CD4-positive, alpha-beta T cell treated with Interleukin-6 at 100 ng/mL for 8 hours (primary cell): ENCODE measurements at regions not wholly inside any gene's neighbourhood (a gene's known extent, or its start where the extent isn't known, plus 50 kb on each side); places are given as distances from the start of the nearest gene placed in this dataset.
"Not testable (repeated sequence)": the region's sequence is repeated elsewhere in the genome, so short reads cannot be mapped to it uniquely, and the experiment has no call there.

Experiments used
- DNase-seq: peaks from one replicate; pipeline ENCODE4 v3.0.0-alpha.2; 2020; ENCODE audit warnings: mixed read lengths, low spot score

DNA sequence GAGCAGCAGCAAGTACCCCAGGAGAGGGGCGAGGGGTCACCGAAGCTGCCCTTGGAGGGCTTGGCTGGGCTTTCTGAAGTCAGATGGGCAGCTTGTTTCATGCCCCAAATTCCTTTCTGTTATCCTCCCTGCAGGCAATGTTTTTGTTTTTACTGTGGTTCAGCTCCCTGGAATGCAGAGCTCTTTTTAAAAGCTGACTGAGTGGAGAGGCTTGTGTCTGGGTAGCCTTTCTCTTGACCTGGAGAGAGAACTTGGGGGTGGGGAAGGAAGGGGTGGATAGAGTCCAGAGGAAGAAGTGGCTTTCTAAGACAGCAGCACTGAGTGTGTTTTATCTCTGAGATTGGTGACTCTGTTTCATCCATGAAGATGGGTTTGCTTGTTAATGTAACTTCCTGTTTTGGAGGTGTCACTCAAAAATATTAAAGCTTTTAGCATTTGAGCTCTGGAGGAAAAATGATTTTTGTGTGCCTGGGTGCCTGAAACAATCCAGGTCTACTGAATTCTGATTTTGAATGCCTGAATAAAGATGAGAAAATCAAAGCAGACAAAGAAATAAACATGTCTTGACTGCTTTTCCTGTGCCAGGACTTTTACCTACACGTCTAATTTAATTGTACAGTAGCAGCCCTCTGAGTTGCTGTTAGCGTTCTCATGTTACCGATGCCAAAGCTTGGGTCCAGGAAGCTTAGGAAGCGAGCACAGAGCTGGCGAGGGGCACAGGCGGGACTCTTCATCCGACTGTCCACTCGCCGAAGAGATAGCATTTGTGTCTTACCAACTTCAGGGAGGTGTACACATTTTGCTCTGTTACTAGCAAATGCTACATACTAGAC lies 78.2 kb upstream of the EEF1E1 start:
- DNase-seq = no peak

- no peak for DNase-seq
These were observed 75.4 kb upstream of the EEF1E1 start for GRCh38 chr6:8177721-8178120.

DNA sequence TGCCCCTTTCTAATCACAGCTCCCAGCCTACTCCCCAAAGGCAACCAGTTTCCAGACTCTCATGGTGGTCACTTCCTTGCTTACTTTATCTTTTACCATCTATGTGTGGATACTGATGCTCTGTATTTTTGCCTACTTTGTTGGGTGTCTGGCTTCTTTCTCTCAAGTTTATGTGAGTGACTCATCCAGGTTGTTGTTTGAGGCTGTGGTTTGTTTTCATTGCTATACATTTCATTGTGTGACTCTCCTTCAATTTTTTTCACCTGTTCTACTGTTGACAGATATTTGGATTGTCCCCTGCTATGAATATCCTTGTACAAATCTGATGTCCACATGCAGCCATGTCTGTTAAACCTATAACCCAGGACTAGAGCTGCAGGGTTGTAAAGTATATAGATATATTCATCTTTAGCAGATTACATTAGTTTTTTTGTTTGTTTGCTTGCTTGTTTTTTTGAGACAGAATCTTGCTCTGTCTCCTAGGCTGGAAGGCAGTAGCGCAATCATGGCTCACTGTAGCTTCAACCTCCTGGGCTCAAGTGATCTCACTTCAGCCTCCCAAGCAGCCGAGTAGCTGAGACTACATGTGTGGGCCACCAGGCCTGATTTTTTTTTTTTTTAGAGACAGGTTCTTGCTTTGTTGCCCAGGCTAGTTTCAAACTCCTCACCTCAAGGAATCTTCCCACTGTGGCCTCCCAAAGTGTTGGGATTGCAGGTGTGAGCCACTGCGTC lies 72.9 kb upstream of the EEF1E1 start:
- no peak for DNase-seq

GRCh38 chr6:8174571-8174970 lies 72.2 kb upstream of the EEF1E1 start:
- DNase-seq = no peak

GRCh38 chr6:8172530-8172929 lies 70.2 kb upstream of the EEF1E1 start:
- no peak for DNase-seq

DNA sequence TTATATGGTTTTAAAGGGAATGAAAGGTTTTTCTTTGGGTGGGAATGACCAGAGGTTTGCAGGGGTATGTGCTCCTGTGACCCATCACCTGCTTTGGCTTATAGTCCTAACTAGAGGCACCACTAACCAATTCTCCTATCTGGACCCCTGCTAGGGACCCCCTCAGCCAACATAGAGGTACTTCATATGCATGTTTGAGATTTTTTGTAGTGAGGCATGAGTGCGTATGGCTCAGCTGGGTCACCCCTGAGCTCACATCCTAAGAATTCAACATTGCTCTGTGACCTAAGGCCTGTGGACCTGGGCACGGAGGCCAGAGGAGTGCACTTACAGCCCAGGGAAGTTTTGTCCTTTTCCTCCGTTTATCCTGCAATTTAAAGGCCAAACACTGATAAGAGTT lies 68.4 kb upstream of the EEF1E1 start:
- no peak for DNase-seq

- no peak for DNase-seq
These were observed 67.9 kb upstream of the EEF1E1 start for GRCh38 chr6:8170245-8170644.

DNA sequence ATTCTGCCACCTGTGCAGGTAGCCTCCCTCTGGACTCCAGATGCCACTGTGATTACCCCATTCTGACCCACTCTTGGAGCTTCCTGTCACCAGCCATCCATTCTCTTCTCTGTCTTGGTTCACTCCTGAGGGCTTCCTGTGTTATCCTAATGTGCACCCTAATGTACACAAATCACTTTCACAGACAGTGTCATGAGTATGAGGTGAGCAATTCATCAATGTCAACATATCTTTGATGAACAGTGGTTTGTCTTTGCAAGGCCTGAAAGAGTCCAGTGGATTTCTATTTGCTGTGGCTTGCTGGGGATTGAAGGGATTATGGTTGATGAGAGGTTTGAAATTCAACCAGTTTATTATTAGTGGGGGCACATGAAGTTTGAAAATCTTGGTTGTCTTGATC lies 63.8 kb upstream of the EEF1E1 start:
- DNase-seq = no peak

DNA sequence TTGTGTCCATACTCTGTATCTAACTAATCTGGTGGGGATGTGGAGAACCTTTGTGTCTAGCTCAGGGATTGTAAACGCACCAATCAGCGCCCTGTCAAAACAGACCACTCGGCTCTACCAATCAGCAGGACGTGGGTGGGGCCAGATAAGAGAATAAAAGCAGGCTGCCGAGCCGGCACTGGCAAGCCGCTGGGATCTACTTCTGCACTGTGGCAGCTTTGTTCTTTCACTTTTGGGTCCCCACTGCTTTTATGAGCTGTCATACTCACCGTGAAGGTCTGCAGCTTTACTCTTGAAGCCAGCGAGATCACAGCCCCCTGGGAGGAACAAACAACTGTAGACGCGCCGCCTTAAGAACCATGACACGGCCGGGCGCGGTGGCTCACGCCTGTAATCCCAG lies 62.7 kb upstream of the EEF1E1 start:
- DNase-seq = not testable (repeated sequence)

DNA sequence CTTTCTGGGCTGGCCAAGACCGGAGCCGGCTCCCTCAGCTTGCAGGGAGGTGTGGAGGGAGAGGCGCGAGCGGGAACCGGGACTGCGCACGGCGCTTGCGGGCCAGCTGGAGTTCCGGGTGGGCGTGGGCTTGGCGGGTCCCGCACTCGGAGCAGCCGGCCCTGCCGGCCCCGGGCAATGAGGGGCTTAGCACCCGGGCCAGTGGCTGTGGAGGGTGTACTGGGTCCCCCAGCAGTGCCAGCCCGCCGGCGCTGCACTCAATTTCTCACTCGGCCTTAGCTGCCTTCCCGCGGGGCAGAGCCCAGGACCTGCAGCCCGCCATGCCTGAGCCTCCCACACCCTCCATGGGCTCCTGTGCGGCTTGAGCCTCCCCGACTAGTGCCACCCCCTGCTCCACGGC lies 61.9 kb upstream of the EEF1E1 start:
- not testable (repeated sequence) for DNase-seq

DNA sequence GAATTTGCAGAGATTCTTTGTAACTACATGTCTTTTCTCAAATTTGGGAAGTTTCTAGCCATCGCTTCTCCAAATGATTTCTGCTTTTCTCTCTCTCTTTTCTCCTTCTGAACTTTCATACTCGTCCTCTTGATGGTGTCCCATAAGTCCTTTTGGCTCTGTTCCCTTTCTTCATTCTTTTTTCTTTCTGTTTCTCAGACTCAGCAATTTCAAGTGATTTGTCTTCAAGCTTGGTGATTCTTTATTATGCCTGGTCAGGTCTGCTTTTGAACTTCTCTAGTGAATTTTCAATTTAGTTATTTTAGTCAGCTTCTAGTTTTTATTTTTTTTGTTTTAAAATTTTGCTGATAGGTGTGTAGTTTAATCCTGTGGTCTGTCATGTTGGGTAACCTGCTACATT lies 57.6 kb upstream of the EEF1E1 start:
- no peak for DNase-seq

DNA sequence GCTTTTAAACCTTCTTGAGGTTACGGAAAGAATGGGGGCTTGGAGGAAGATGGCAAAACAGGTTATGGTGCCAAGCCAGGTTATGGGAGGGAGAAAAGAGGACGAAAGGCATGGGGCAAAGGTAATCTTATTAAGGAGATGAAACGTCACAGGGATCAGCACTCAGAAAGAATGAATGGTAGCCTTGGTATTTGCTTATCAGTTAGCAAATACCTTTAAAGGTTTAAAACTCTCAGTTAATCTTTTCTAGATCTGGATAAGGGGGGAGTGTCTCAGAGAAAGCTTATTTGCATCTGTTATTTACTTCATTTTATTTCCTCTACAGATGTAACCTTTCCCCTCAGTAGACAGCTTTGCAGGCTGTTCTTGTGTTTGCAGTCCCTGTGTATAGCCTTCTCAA lies 55.5 kb upstream of the EEF1E1 start:
- DNase-seq = no peak

DNA sequence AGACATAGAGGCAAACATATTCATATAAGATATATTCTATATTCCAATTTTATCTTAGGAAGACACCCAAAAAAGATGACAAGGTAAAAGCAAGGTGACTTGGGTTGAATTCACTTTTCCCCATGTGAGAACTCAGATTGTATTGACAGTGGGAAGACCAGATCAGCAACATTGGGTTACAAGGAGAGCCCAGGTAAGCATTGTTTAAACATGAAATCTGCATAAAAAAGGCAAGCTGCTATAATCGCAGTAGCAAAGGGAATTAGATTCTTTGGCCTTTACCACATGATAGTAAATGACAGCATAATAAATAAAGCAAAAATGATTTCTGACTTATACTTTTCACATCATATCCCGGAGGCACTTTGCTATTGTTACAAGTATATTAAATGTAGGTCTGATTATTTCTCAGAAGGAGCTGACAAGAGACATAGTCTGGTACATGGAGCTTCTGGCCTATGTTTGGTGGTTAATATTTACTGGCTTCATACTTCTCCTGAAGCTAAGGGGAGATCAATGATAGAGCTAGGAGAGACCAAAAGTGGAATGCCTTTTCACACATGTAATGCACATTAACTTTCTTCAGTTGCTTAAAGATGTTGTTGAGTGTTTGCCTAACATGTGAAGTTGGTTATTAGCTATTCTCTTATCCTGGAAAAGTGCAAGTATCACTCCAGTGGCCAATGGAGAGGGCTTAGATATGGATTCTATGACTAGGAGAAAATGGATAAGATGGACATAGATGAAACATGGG lies 53.1 kb upstream of the EEF1E1 start:
- no peak for DNase-seq
